ENCODE measurements at regions not wholly inside any gene's neighbourhood (a gene's known extent, or its start where the extent isn't known, plus 50 kb on each side); places are given as distances from the start of the nearest gene placed in this dataset.

- DNase-seq (ENCODE audit: low spot score) (no peak), ATAC-seq (ENCODE audit: low FRiP score) (no peak)
- no peak for TF ChIP-seq CTCF (IDR thresholded peaks at IDR 0.05)
Measured at GRCh38 chr6:81172056-81172740, 580.3 kb downstream of the TENT5A start.

GRCh38 chr6:81169166-81169565 is 583.3 kb downstream of the TENT5A start:
- ATAC-seq (ENCODE audit: low FRiP score) (no peak), DNase-seq (ENCODE audit: low spot score) (no peak)
- TF ChIP-seq CTCF (IDR thresholded peaks at IDR 0.05) = no peak

GRCh38 chr6:81166770-81167169 is 585.7 kb downstream of the TENT5A start:
- DNase-seq (ENCODE audit: low spot score) = no peak

GRCh38 chr6:81158956-81159355 is 593.5 kb downstream of the TENT5A start:
- DNase-seq (ENCODE audit: low spot score) (no peak), ATAC-seq (ENCODE audit: low FRiP score) (no peak)
- TF ChIP-seq CTCF (IDR thresholded peaks at IDR 0.05) = no peak

More at GRCh38 chr6:81166770-81167169, 585.7 kb downstream of the TENT5A start:
- ATAC-seq (ENCODE audit: low FRiP score) = no peak
- no peak for TF ChIP-seq CTCF (IDR thresholded peaks at IDR 0.05)

GRCh38 chr6:81148751-81149150 is 603.7 kb downstream of the TENT5A start:
- TF ChIP-seq CTCF (IDR thresholded peaks at IDR 0.05) = no peak
- ATAC-seq (ENCODE audit: low FRiP score) (no peak), DNase-seq (ENCODE audit: low spot score) (no peak)

- ATAC-seq (ENCODE audit: low FRiP score) = no peak
- TF ChIP-seq CTCF (IDR thresholded peaks at IDR 0.05) = no peak
- DNase-seq (ENCODE audit: low spot score) = no peak
Measured at GRCh38 chr6:81145506-81145905, 607.0 kb downstream of the TENT5A start.

GRCh38 chr6:81144346-81144745 is 608.1 kb downstream of the TENT5A start:
- TF ChIP-seq CTCF (IDR thresholded peaks at IDR 0.05) = no peak
- ATAC-seq (ENCODE audit: low FRiP score) (no peak), DNase-seq (ENCODE audit: low spot score) (no peak)
